GM23338 (cell line): ENCODE measurements at regions not wholly inside any gene's neighbourhood (a gene's known extent, or its start where the extent isn't known, plus 50 kb on each side); places are given as distances from the start of the nearest gene placed in this dataset.

Source experiments
- CREB1 ChIP-seq: fragments of 250-450 bp; sonication (Bioruptor Pico); IDR thresholded peaks from 2 replicates; pipeline ENCODE4 v1.5.0; 2020; ENCODE audit warnings: low read depth, mild to moderate bottlenecking, moderate library complexity
- CTCF ChIP-seq, 2 experiments: fragments of 200-600 bp in 1 of 2; sonication (generic) in 1 of 2; conservative IDR thresholded peaks; 2 replicates each; pipeline versions ENCODE4 v1.5.1 to v1.6.1; 2016 to 2017; ENCODE audit warnings: antibody characterized with exemption in 2 of 2, low read depth in 2 of 2, mild to moderate bottlenecking in 2 of 2, moderate library complexity in 1 of 2
- ETS1 ChIP-seq: IDR thresholded peaks from 2 replicates; pipeline ENCODE4 v1.6.1; 2016; ENCODE audit warnings: antibody characterized with exemption
- EZH2 ChIP-seq: fragments of 200-600 bp; sonication (generic); IDR thresholded peaks from one replicate; pipeline ENCODE4 v1.8.0; 2017; ENCODE audit warnings: antibody characterized with exemption, mild to moderate bottlenecking, low read depth; ENCODE audit not compliant: unreplicated experiment
- EZH2phosphoT487 ChIP-seq: fragments of 200-600 bp; sonication (generic); IDR thresholded peaks from one replicate; pipeline ENCODE4 v1.8.1; 2018; ENCODE audit warnings: antibody characterized with exemption; ENCODE audit not compliant: unreplicated experiment
- JUNB ChIP-seq: IDR thresholded peaks from one replicate; pipeline ENCODE4 v1.6.1; 2016; ENCODE audit warnings: antibody characterized with exemption; ENCODE audit not compliant: unreplicated experiment
- NANOG ChIP-seq: IDR thresholded peaks from 2 replicates; pipeline ENCODE4 v1.6.1; 2016; ENCODE audit warnings: antibody characterized with exemption, borderline replicate concordance
- POLR2AphosphoS5 ChIP-seq: IDR thresholded peaks from 2 replicates; pipeline ENCODE4 v1.6.1; 2016; ENCODE audit warnings: antibody characterized with exemption, low read depth
- REST ChIP-seq: IDR thresholded peaks from one replicate; pipeline ENCODE4 v1.6.1; 2018; ENCODE audit warnings: antibody characterized with exemption; ENCODE audit not compliant: unreplicated experiment
- STAT1 ChIP-seq: IDR thresholded peaks from one replicate; pipeline ENCODE4 v1.6.1; 2016; ENCODE audit warnings: antibody characterized with exemption; ENCODE audit not compliant: unreplicated experiment
- ZNF331 ChIP-seq: fragments of 250-450 bp; sonication (Bioruptor Pico); IDR thresholded peaks from 2 replicates; pipeline ENCODE4 v1.5.0; 2020; ENCODE audit warnings: low read depth, mild to moderate bottlenecking, moderate library complexity

DNA sequence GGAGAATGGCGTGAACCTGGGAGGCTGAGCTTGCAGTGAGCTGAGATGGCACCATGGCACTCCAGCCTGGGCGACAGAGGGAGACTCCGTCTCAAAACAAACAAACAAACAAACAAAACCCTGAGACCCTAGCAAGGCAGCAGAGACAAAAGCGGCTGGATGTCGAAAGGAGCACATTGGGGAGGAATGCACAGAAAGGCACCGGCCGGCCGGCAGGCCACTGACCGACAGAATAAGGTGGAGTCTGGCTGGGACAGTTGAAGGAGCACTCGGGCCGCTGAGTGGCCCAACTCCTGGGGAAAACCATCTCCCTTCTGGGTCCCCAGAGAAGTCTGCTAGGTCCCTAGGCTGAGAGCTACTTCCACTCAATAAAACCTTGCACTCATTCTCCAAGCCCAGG is 256.2 kb downstream of the KIF21A start:
- no peak for TF ChIP-seq CTCF (conservative IDR thresholded peaks at IDR 0.05; ENCODE audit: low read depth in 2 of 2)
- TF ChIP-seq REST, result no peak
- no peak for TF ChIP-seq EZH2phosphoT487
- no peak for TF ChIP-seq CREB1
- no peak for TF ChIP-seq POLR2AphosphoS5
- TF ChIP-seq ETS1, result no peak
- TF ChIP-seq EZH2, result no peak
- no peak for TF ChIP-seq NANOG
- TF ChIP-seq STAT1, result no peak
- no peak for TF ChIP-seq JUNB
- TF ChIP-seq ZNF331 (CRISPR knock-in tag), result no peak
